ENCODE measurements at regions not wholly inside any gene's neighbourhood (a gene's known extent, or its start where the extent isn't known, plus 50 kb on each side); places are given as distances from the start of the nearest gene placed in this dataset.

- TF ChIP-seq CTCF (IDR thresholded peaks at IDR 0.05): no peak
- TF ChIP-seq POLR2A (IDR thresholded peaks at IDR 0.05): no peak
Observed at GRCh38 chr10:23686722-23687121, 247.8 kb downstream of the OTUD1 start.

Measured in Peyer's patch (tissue), 4 donors.